GM06990 (cell line): ENCODE measurements at regions not wholly inside any gene's neighbourhood (a gene's known extent, or its start where the extent isn't known, plus 50 kb on each side); places are given as distances from the start of the nearest gene placed in this dataset.

Experiments used
- DNase-seq: peaks from one replicate; pipeline ENCODE4 v3.0.0-alpha.2; 2011; ENCODE audit not compliant: insufficient read length; ENCODE audit errors: extremely low read depth
- H3K27me3 ChIP-seq: replicated peaks from 2 replicates; pipeline ENCODE4 v1.6.0; 2011; ENCODE audit warnings: low read length; ENCODE audit not compliant: control insufficient read depth, insufficient read depth
- H3K36me3 ChIP-seq: 2 replicates; pipeline ENCODE4 v1.5.1; 2011; ENCODE audit warnings: low read length; ENCODE audit not compliant: control insufficient read depth, insufficient read depth
- H3K4me3 ChIP-seq: replicated peaks from 2 replicates; pipeline ENCODE4 v1.5.1; 2011; ENCODE audit warnings: low read depth, mild to moderate bottlenecking, control low read depth, low read length
- CTCF ChIP-seq: IDR thresholded peaks from 2 replicates; pipeline ENCODE4 v1.5.1; 2011; ENCODE audit warnings: low read length, control low read depth, mild to moderate bottlenecking, inconsistent platforms; ENCODE audit not compliant: insufficient read depth, poor library complexity, severe bottlenecking

GRCh38 chr9:89879276-89879675 is 274.5 kb downstream of the GADD45G start:
- Histone ChIP-seq H3K4me3 (no peak overlapping the region), H3K27me3 (no peaks in the 10 kb centered on the region; the same call in 1 of the 2 replicates), H3K36me3 (no peaks in the 10 kb centered on the region)
- no peak for TF ChIP-seq CTCF
- no peak for DNase-seq

GRCh38 chr9:89879701-89880100 is 274.9 kb downstream of the GADD45G start:
- no peak for TF ChIP-seq CTCF
- H3K36me3 ChIP-seq = no peaks in the 10 kb centered on the region
- H3K4me3 ChIP-seq = no peak overlapping the region
- no peaks in the 10 kb centered on the region; the same call in 1 of the 2 replicates for H3K27me3 ChIP-seq
- DNase-seq = no peak

GRCh38 chr9:89880161-89880560 is 275.3 kb downstream of the GADD45G start:
- Histone ChIP-seq H3K36me3 (no peaks in the 10 kb centered on the region), H3K4me3 (no peak overlapping the region), H3K27me3 (no peaks in the 10 kb centered on the region; the same call in 1 of the 2 replicates)
- DNase-seq = no peak
- no peak for TF ChIP-seq CTCF

- TF ChIP-seq CTCF = no peak
- no peak overlapping the region for H3K4me3 ChIP-seq
- H3K27me3 ChIP-seq = no peaks in the 10 kb centered on the region; the same call in 1 of the 2 replicates
- DNase-seq = no peak
- no peaks in the 10 kb centered on the region for H3K36me3 ChIP-seq
Observed at GRCh38 chr9:89880721-89881120, 275.9 kb downstream of the GADD45G start.

GRCh38 chr9:89881431-89881830 is 276.6 kb downstream of the GADD45G start:
- H3K4me3 ChIP-seq = no peak overlapping the region
- H3K27me3 ChIP-seq = no peaks in the 10 kb centered on the region; the same call in 1 of the 2 replicates
- no peak for TF ChIP-seq CTCF
- DNase-seq = no peak
- no peaks in the 10 kb centered on the region for H3K36me3 ChIP-seq

- no peak for TF ChIP-seq CTCF
- no peak for DNase-seq
- H3K36me3 ChIP-seq = no peaks in the 10 kb centered on the region
- H3K27me3 ChIP-seq = no peaks in the 10 kb centered on the region; the same call in none of the 2 replicates
- no peak overlapping the region for H3K4me3 ChIP-seq
Observed at GRCh38 chr9:89882930-89883361, 278.1 kb downstream of the GADD45G start.
